GM21526 (cell line): ENCODE measurements at regions not wholly inside any gene's neighbourhood (a gene's known extent, or its start where the extent isn't known, plus 50 kb on each side); places are given as distances from the start of the nearest gene placed in this dataset.

Source experiments
- ATAC-seq: cut with Tn5 transposase; IDR thresholded peaks from one replicate; pipeline ENCODE4 v1.9.1; 2021; ENCODE audit warnings: moderate library complexity; ENCODE audit not compliant: unreplicated experiment, low FRiP score

DNA sequence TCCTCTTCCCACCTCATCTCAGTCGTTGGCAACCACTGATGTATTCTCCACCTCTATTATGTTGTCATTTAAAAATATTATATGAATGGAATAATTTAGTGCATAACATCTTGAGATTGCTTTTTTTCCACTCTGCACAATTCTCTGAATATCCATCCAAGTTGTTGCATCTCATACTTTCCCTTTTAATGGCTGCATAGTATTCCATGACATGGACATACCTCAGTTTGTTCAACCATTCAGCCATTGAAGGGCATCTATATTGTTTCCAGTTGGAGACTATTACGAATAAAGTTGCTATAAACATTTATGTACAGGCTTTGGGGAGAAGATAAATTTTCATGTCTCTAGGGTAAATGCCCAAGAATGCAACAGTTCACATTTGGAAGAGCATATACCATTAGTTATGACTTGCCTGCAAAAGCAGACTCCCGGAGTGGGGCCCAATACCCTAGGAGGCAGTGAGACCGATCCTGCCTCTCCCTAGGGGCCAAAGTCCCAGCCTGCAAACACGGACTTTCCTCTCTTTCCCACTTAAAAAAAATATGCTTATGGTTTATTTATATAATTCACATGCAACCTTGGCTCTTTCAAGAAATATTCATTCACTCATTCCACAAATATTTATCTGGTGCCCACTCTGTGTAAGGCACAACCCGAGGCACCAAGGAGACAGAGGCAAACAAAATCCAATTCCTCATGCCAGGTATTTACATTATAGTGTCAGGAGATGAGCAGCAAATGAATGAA lies 227.0 kb upstream of the PMEPA1 start:
- no peak for ATAC-seq

- no peak for ATAC-seq
Measured at GRCh38 chr20:57934913-57935312, 225.1 kb upstream of the PMEPA1 start.

DNA sequence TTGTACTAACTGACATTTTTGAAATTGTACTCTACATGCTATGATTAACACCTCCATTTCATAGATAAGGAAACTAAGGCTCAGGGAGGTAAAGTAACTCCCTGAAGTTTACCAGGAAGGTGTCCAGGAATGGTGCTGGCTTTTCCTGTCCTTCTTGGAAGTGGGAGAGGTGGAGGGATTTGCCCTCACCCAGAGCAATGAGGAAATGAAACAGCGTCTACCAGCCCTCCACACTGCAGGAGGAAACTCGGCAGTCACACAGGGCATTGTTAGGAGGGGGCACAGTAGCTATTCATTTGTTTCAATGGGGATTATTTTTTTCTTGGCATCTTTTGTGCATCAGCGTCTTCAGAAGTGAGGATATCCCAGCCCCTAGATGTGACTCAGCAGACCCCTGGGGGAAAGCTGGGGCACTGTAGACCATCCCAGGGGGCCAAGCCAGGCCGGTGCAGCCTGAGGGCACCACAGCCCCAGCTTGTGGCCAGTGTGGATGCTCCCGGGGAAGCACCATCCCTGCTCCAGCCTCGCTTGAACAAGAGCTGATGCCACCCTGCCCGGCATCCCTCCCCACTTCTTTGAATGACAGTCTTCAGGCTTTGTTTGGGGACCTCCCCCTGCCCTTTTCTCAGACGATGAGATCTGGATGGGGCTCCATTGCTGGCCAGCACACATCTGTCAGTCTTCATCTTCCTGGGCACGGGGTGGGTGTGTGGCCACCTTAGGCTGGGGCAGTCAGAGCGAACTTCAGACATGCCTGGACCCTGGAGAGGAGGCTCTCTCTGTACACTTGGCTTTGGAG lies 224.4 kb upstream of the PMEPA1 start:
- no peak for ATAC-seq

GRCh38 chr20:57932227-57932864 lies 222.5 kb upstream of the PMEPA1 start:
- no peak for ATAC-seq

DNA sequence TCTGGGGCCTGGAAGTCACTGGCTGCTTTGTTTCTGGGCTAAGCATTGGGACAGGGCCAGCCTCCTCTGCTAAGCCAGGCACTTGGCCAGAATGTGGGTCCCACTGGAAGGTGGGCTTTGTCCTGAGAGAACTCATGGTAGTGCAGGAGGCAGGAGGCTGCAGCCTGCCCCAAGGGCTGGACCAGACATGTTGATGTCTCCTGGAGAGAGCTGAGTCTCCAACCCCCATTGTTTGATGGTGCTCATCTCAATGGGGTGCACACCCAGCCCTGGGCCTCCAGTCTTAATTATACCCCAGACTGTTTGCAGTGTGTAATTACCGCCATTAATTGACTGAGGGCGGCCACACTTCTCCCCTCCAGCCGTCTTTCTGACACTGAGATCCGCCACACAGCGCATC lies 220.5 kb upstream of the PMEPA1 start:
- ATAC-seq: no peak

GRCh38 chr20:57928181-57928967 lies 218.6 kb upstream of the PMEPA1 start:
- no peak for ATAC-seq

GRCh38 chr20:57927376-57927775 lies 217.6 kb upstream of the PMEPA1 start:
- no peak for ATAC-seq

- no peak for ATAC-seq
Measured at GRCh38 chr20:57922706-57923105, 212.9 kb upstream of the PMEPA1 start.

DNA sequence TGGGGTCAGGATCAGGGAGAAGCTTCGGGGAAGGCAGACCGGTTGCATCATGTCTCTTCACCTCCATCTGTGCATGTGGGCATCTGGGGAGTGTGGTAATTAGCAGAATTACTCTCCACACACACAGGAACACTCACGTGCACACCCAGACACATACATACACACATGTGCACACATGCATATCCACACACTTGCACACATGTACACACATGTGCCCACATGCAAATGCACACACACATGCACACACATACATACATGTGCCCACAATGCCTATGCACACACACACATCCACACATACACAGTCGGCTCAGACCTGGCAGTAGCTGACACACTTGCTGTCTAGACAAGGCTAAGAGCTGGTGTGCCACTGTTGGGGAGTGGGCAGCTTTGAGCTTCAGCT lies 212.3 kb upstream of the PMEPA1 start:
- no peak for ATAC-seq

DNA sequence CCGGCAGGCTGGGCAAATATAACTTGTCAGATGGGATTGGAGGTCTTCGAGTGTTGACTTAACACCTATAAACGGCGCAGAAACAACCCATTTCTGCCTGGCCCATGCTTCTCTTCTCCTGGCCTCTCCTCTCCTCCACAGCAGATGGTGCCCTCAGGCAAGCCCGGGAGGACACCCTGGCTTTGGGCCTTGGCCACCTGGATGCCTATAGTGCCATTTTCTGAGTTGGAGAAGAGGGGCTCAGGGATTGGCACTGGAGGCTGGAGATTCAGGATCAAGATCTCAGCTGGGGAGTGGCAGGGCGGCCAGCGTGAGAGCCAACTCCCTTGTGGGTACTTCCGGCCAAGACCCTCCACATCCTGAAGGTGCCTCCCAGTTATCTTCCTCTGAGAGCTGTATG lies 211.9 kb upstream of the PMEPA1 start:
- ATAC-seq: no peak

DNA sequence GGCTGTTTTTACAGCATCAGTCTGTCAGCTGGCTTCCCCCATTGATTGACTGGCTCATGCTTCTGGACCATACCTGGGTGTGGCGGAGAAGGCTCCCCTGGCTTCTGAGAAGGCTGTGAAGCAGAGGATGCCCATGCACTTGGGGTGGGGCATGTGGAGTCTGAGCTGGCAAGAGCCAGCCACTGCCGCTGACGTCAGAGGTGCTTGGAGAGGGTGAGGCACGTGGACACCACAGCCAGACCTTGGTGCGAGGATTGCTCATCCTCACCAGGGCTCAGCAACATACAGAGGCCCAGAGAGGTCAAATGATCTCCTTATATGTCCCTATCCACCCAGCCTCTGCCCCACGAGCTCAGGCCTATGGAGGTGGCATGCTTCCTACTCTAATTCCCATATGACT lies 211.2 kb upstream of the PMEPA1 start:
- no peak for ATAC-seq

GRCh38 chr20:57919049-57919448 lies 209.2 kb upstream of the PMEPA1 start:
- ATAC-seq: no peak

GRCh38 chr20:57918551-57918950 lies 208.7 kb upstream of the PMEPA1 start:
- ATAC-seq: no peak

DNA sequence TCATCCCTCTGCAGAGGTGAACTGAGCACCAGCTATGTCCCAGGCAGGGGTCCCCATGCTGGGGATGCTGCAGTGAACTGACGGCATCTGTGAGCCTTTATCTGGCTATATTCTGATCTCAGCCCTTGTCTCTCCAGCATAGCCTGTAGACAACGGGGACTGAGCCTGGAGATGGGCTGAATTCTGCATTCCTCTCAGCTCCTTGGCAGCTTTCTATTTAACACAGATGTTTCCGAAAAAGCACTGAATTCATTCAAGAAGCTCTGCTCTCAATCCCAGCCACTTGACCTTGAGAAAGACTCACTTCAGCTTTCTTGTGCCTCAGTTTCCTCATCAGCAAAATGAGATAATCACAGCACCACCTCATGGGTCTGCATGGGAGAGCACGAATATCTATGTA lies 204.4 kb upstream of the PMEPA1 start:
- ATAC-seq: no peak

- ATAC-seq: no peak
Measured at GRCh38 chr20:57913156-57913930, 203.5 kb upstream of the PMEPA1 start.

GRCh38 chr20:57912227-57912582 lies 202.4 kb upstream of the PMEPA1 start:
- ATAC-seq: no peak

GRCh38 chr20:57911512-57912226 lies 201.9 kb upstream of the PMEPA1 start:
- no peak for ATAC-seq

GRCh38 chr20:57910716-57911115 lies 200.9 kb upstream of the PMEPA1 start:
- no peak for ATAC-seq

DNA sequence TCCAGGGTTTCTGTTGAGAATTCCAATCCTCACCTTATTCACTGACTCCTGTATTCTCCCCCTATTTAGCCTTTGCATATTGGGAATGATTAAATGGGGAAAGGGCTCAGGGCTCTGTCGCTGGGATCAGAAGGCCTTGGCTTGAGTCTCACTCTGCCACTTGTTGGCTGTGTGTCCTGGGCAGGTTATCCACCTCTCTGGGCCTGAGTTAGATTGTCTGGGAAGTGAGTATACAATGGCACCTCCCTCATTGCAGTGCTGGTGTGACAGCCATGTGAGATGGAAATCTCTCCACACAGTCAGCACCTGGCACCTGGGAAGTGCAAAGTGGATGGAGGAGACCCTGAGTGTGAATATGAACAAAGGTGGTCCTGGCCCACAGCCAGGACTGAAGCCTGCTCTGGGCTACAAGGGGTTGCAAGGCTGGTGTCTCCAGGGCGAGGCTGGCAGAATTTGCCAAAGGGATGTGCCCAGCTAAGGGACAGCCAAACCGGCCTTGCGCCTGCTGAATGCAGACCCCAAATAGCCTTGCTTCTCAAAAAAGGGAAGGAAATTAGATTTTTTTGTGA lies 200.0 kb upstream of the PMEPA1 start:
- ATAC-seq: no peak
